ELF-1 (cell line): ENCODE measurements at regions not wholly inside any gene's neighbourhood (a gene's known extent, or its start where the extent isn't known, plus 50 kb on each side); places are given as distances from the start of the nearest gene placed in this dataset.

ENCODE experiments used
- DNase-seq: peaks from one replicate; pipeline ENCODE4 v3.0.0-alpha.2; 2016; ENCODE audit warnings: low read depth, low spot score

DNA sequence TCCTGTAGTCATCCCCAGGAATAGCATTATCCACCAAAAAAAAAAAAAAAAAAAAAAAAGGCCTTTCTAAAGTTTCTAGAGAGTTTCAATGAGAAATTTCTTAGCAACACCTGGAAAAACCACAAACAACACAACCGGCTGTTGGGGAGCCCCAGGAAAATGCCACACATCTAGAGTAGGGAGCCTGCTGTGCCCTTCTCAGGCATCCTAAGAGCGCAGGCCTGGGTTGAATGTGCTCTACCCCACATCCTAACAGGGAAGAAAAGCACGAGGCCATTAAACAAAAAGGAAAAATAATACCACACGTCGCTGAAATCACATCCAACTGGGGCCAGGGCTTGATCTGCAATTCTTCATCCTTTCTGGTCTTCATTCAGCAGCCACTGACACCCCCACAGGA lies 367.5 kb downstream of the TGFB2 start:
- no peak for DNase-seq

DNA sequence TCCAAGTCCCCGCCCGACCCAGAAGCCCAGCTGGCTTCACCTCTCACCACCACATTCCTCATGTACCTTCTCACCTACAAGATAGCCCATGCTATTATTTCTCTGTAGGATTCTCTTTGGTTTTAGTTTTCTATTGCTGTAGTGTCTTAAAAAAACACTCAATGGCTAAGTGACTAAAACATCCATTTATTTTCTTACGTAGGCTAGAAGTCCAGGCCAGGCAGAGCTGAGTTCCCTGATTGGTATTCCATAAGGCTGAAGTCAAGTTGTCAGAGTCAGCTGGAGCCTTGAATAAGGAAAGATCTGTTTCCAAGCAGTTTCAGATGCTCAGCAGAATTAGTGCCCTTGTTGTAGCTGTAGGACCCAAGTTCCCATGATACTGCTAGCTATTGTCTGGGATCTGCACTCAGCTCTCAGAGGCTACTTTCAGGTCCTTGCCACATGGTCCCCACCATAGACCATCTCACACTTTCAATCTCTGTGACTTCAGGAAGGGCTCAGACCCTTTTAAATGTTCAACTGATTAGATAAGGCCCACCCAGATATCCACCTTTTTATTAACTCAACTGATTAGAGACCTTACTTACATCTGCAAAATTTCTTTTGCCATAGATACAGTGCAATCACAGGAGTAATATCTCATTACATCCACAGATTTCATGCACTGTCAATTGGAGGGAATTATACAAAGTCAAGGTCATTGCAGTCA lies 371.0 kb downstream of the TGFB2 start:
- DNase-seq: no peak

DNA sequence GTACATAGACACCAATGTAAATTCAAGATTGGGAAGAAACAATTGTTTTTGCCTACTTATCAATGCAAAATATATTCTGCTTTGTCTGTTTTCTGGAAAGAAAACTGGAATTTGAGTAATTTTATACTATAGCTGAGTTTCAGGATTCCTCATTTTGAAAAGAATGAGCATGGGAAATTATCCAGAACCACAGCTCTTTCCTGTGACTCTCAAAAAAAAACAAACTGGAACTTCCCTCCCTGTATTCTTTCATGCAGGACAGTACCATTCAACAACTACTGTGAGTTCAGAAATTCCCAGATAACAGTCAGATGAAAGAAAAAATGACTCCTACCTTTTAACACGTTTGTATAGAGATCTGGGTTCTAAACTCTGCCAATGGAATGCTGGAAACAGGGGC lies 372.4 kb downstream of the TGFB2 start:
- DNase-seq: no peak

DNA sequence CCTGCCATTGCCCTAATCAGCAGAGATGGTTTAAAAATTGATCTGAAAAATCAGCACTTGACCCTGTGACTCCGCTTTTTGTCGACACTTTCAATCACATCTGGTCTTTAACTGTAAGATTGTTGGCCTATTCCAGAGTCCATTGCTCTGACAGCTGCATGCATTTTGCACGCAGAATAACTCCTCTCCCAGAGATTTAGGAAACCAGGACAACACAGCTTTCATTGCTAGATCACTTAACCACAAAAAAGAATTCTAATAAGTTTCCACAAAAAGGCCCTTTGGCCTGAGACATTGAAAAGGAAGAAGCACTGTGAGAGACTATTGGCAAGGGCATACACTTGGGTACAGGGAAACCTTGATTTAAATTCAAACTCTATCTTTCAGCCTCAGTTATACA lies 373.1 kb downstream of the TGFB2 start:
- DNase-seq: no peak

DNA sequence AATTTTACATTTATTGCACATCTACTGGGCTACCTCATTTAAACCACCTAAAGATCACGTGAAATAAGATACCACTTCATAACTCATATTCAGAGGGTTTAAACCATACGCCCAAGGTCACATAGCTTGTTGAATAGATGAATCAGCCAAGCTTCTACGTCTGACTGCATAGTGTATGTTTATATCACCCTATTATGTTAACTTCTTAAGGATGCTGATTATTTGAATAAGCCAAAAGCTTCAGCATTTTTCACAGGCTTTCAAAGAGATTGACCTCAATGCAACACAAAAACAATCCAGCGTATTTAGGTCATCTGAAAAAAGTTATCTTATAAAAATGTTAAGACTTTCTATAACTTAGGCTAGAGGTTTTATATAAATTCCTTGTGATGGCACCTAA lies 373.8 kb downstream of the TGFB2 start:
- no peak for DNase-seq

DNA sequence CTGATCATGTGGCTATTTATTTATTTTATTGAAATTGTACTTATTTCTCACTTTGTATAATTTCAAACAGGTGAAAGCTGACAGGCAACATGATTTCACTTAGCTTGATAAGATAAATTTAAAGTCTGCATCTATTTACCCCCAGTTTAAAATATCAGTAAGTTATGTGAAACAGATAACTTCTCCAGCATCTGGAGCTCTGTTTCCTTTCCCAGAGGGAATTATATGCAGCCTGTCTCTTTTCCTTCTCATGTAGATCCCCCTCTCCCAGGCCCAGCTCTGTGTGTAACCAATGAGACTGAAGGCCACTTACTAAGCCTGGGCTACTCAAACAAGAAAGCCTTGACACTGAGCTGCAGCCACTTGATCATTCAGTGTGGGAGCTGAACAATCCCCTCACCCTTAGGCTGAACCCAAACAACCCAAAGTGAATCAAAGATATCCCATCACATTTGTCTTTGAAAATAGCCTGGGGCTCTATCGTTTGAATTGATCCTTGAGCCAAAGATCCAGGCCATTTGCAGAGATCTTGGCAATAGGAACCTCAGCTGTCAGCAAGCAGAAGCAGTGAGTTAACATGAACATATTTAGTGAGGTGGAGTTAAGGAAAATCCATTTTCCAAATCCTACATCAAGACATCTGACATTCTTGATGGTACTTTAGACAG lies 383.9 kb downstream of the TGFB2 start:
- no peak for DNase-seq

DNA sequence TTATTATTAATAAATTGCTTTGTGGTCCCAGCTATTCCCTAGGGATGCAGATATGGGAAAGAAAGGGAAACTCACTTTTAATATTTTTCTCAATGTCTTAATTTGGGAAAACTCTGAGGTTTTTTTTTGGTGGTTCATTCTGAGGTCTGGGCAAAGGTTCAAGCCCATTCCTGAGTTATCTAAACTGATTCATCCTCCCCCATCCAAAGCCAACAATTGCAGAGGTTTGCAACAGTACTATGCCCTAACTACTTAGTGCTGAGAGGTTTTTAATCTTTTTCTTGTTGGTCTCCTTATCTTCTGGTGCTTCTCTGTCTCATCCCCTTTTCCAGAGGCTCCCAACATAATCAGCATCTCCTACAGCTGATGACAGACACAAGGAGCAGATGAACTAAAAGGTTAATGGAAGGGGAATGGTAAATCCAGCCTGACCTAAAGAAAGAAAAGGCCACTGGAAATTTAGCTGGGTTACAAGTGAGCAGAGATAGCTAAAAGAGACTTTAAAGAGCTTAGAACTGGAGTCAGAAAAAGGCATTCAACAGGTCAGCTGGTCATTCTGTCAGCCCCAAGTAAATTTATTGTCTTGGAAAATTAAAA lies 390.4 kb downstream of the TGFB2 start:
- DNase-seq: peak; percentile 10

DNA sequence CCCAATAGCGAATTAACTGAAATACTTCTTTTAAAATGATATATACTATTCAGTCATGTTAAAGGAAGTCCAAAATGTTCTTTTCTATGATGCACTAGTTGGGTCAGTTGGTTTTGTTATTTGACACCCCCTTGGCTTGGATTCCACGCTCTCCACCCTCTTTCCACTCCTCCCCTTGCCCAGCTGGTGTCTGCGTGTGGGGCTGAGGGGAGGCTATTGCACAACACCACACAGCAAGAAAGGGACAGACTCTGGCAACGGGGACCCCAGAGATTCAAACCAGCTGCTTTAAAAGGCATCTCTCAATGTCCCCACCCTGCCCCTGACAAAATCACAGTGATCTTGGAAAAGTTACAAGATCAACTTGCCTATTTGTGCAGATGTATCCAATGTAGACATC lies 394.3 kb downstream of the TGFB2 start:
- DNase-seq: no peak

DNA sequence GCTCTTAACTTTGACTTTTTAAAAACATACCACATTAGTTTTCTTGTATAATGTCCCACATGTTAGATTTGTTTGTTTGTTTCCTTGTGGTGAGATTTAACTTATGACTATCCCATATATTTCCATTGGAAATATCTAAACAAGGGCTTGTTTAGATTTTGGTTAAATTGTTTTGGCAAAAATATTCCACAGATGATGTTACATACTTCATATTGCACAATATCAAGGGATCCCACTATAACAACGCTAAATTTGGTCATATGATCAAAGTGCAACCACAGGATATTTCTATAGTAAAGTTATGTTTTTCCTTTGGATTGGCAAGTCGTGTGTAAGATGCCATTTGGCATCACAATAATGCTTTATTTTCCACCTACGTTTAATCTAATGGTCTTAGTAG lies 396.7 kb downstream of the TGFB2 start:
- no peak for DNase-seq

DNA sequence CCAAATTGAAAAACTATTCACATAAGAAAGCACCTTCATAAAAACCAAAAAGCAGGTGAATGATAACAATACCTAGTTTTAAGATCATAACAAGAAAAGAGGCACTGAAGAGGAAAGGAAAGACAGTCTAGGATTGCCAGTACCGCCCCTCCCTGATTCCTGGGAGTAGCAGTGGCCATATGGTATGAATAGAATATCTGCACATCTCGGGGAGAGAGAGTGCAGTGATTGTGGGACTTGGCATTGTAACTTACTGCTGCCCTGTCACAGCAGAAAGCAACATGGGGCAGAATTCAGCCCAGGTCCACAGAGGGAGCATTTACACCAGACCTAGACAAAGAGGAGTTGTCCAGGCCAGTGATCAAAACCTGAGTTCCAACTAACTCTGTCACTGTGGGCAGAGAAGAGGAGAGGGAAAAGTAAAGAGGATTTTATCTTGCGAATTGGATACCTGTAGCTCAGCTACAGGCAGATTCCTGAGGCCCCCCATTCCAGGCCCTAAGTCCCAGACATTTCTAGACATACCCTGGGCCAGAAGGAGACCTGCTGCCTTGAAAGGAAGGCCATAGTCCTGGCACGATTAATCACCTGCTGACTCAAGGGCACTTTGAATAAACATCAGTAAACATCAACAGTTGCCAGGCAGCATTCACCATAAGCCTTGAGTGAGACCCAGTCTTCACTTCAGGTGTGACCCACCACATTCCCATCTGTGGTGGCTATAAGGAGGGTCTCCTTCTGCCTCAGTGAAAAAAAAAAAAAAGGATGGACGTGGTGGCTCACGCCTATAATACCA lies 397.5 kb downstream of the TGFB2 start:
- DNase-seq: no peak

DNA sequence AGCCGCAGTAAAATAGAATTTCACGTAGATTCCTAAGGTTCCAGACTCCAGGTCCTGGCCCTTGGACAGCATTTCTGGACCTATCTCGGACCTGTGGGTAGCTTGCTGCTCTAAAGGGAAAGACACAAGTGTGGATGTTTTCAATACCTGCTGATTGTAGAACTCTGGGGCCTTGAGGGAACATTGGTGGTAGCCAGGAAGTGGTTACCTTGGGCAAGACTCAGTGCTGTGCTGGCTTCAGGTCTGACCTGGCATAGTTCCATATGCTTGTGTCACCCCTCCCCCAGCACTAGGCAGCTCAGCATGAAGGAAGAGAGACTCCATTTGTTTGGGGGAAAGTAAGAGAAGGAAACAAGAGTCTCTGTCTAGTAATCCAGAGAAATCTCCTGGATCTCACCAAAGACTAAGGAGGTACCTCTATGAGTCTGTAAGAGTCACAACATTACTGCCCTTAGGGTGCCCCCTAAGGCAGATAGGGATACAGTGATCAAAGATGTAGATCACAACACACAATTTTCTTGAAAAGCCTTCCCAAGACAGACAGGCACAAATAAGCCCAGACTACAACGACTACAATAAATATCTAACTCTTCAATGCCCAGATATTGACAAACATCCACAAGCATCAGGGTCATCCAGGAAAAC lies 398.8 kb downstream of the TGFB2 start:
- no peak for DNase-seq

DNA sequence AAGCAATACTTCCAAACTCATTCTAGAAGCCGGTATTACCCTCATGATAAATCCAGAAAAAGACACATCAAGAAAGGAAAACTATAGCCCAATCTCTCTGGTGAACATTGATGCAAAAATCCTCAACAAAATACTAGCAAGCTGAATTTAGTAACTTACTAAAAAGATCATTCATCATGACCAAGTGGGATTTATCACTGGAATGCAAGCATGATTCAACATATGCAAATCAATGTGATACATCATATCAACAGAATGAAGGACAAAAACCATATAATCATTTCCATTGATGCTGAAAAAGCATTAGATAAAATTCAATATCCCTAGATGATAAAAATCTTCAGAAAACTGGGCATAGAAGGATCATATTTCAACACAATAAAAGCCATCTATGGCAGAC lies 402.9 kb downstream of the TGFB2 start:
- no peak for DNase-seq

DNA sequence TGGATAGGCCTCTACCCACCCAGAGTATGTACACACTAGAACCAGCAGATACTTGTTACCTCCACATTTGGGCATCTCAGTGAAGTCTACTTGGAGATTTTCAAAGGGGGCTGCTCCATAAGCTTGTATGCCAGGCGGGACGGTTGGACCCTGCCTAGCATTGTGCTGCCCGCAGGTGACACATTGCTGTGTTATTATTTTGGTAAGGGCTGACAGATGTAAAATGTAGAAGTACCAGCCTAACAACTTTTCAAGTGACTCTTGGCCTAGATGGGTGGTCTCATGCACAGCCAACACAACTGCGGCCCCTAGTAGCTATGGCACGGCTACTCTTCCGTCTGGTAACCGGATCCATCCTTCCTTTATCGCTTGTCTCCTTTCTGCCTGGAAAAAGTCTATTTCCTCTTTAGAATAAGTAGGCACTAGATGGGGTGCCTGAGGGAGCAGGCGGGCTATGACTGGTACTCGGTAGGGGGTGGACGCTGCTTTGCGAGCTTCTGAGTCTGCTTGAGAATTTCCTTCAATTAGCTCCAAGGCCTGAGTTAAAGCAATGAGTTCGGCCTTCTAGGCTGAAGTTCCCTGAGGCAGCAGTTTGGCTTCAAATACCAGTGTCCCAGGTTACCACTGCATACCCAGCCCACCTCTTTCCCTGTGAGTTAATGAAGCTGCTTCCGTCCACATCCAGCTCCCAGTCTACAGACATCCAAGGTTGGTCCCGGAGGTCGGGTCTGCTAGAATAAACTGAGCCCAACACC lies 405.3 kb downstream of the TGFB2 start:
- peak; percentile 49 for DNase-seq

DNA sequence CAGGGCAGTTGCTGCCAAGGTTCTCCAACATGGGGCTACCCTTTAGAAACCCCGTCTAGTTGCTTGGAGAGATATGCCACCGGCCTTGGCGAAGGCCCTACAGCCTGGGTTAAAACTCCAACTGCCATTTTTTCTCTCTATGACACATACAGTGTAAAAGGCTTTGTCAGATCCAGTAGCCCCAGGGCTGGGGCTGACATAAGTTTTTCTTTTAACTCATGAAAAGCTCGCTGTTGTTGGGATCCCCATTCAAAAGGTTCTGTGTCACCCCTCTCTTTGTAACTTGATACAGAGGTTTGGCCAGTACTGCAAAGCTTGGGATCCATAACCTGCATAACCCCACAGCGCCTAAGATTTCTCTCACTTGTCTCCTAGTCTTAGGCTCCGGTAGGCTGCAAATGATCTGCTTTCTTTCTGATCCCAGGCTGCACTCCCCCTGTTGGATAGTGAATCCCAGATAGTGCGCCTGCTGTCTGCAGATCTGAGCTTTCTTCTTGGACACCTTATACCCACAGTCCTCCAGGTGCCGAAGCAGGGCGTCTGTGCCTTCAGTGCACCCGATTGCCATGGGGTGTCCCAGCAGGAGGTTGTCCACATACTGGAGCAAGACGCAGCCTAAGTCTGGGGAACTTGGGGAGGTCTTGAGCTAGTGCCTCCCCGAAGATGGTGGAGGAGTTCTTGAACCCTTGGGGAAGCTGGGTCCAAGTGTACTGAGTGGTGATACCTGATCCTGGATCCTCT lies 406.2 kb downstream of the TGFB2 start:
- DNase-seq: peak; percentile 5

DNA sequence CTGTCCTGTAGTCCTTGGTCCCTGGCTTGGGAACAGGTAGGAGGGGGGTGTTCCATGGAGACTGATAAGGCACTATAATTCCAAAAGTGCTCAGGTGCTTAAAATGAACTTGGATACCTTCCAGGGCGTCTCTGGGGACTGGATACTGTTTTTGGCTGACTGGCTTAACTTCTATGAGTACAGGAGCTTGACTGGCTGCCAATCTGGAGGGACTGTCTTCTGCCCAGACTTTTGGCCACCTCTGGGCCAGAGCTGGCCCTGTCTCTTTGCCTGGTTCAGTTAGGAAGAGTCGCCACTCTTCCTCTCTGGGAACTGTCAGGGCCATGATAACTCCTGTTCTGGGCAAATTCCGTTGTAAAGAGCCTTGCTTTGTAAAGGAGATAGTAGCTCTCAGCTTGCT lies 407.0 kb downstream of the TGFB2 start:
- DNase-seq: no peak

DNA sequence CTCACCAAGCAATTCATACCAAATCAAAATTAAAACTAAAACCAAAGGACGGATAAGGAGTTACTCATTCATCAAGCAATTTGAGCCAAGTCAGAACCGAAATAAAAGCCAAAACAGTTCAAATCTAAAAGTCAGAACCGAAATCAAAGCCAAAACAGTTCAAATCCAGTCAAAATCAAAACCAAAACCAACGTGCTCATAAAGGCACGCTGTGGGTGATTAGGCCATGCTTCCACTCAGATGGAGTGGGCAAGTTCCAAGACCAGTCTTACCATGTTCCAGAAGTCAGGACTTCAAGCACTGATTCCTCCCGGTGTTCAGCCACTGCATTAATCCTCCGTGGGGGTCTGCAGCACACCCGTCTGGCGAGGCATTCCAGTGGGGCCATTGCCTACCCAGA lies 409.3 kb downstream of the TGFB2 start:
- no peak for DNase-seq

DNA sequence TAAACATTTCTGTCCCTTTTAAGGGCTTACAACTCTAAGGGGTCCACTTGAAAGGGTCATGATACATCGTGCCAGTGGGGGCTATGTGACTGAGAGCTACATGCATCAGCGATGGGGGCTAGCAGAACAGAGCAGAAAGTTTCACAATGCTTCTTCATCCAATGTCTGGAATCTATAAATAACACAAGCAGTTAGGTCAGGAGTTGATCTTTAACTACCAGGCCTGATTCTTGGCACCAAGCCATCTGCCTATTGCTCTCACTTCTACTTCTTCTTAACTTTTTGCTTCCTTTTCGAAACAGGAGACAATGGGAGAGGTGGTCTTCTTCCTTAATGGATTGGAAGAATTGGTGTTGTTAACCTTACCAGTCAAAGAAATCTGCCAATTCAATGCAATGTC lies 410.0 kb downstream of the TGFB2 start:
- DNase-seq: no peak

DNA sequence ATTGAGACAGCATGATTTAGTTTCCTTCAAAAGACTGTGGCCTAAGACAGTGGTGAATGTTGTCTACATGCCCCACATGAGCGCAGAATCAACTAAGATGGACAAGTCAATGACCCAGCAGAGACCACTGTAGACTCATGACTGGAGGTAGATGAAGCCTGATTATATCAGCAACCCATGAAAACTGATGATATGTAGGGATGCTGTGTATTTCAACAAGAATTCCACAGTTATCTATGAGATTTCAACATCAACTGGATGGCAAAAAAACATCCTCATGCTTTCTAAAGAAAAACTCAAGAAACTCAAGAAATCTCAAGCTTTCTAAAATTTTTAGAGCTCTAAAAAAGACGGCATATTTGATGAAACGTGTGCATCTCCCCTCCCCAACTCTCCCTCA lies 413.9 kb upstream of the LYPLAL1 start:
- no peak for DNase-seq

DNA sequence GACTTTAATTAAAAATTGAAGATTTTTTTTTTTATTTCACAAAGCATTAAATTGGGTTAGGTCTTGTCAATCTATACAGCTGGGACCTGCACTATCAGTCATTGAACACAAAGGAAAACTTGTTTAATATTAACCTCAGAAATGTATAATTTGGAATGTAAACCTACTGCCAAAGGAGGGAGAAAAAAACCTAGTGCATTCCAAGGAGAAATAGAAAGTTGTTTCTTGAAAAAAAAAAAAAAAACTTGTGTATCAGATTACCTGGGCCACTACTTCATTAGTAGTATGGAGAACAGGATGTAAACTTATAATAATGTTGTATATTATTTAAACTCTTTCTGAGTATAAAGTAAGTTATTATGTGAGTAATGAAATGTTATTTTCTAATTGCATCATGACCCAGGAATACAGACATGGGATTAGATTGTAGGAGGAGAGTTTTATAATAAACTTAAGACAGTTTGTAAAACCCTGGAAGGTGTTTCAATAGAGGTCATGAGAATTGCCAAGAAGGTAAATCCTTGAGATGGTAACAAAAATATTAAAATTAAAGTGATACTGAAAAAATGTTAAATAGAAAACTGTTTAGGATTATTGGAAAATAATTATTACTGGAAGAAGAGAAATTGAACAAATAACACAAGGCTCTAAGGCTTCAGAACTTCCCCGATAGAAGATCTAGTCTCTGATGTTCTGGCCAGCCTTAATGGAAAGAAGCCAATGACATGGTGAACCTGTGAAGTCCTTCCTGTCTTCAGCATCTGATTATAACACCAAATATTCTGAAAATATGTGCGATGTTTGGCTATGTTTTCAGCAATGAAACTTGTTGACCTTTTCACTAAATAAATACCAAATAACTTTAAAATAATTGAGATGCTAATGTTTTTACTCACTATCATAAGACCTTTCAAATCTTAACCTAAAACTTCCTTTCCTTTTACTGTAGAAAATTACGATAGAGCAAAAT lies 412.8 kb upstream of the LYPLAL1 start:
- DNase-seq: no peak
